HEK293T (cell line): ENCODE measurements at regions not wholly inside any gene's neighbourhood (a gene's known extent, or its start where the extent isn't known, plus 50 kb on each side); places are given as distances from the start of the nearest gene placed in this dataset.

Experiments used
- CTCF ChIA-PET: fragments of 350-600 bp; formaldehyde crosslinking; extraction: SDS; loops from one replicate; lab custom pipeline; 2021; ENCODE audit warnings: antibody characterized with exemption, inconsistent platforms; lab: Yijun Ruan, JAX
- POLR2A ChIA-PET: fragments of 350-600 bp; formaldehyde crosslinking; extraction: SDS; loops from one replicate; lab custom pipeline; 2020; ENCODE audit warnings: antibody characterized with exemption, inconsistent platforms; lab: Yijun Ruan, JAX
- DNase-seq: peaks from one replicate; pipeline ENCODE4 v3.0.0; 2012; ENCODE audit warnings: mixed read lengths; ENCODE audit errors: extremely low spot score
- ARNT ChIP-seq: fragments of 450-650 bp; IDR thresholded peaks from 2 replicates; pipeline ENCODE4 v1.6.1; 2017; ENCODE audit warnings: mild to moderate bottlenecking
- BHLHE40 ChIP-seq: fragments of 450-650 bp; IDR thresholded peaks from 2 replicates; pipeline ENCODE4 v1.6.1; 2016; ENCODE audit warnings: mild to moderate bottlenecking, moderate library complexity, borderline replicate concordance
- CTBP1 ChIP-seq: fragments of 450-650 bp; IDR thresholded peaks from 2 replicates; pipeline ENCODE4 v1.6.1; 2016; ENCODE audit warnings: borderline replicate concordance
- ELF4 ChIP-seq: fragments of 450-650 bp; IDR thresholded peaks from 2 replicates; pipeline ENCODE4 v1.6.1; 2017; ENCODE audit warnings: antibody characterized with exemption
- FOXA1 ChIP-seq: fragments of 450-650 bp; IDR thresholded peaks from 2 replicates; pipeline ENCODE4 v1.6.1; 2016; ENCODE audit warnings: mild to moderate bottlenecking
- FOXK2 ChIP-seq: fragments of 450-650 bp; IDR thresholded peaks from 2 replicates; pipeline ENCODE4 v1.6.1; 2016; ENCODE audit warnings: mild to moderate bottlenecking
- FOXM1 ChIP-seq: fragments of 450-650 bp; IDR thresholded peaks from 2 replicates; pipeline ENCODE4 v1.6.1; 2017; ENCODE audit warnings: mild to moderate bottlenecking, borderline replicate concordance
- HDGF ChIP-seq: fragments of 450-650 bp; IDR thresholded peaks from 2 replicates; pipeline ENCODE4 v1.6.1; 2017; ENCODE audit warnings: antibody characterized with exemption, borderline replicate concordance
- L3MBTL2 ChIP-seq: fragments of 450-650 bp; conservative IDR thresholded peaks from 2 replicates; pipeline ENCODE4 v1.6.1; 2016; ENCODE audit warnings: mild to moderate bottlenecking
- LEF1 ChIP-seq: fragments of 450-650 bp; IDR thresholded peaks from 2 replicates; pipeline ENCODE4 v1.6.1; 2017; ENCODE audit warnings: mild to moderate bottlenecking, borderline replicate concordance
- NFRKB ChIP-seq: fragments of 450-650 bp; IDR thresholded peaks from 2 replicates; pipeline ENCODE4 v1.6.1; 2016; ENCODE audit warnings: mild to moderate bottlenecking, moderate library complexity
- PKNOX1 ChIP-seq: fragments of 450-650 bp; IDR thresholded peaks from 2 replicates; pipeline ENCODE4 v1.6.1; 2016
- SP1 ChIP-seq: fragments of 450-650 bp; IDR thresholded peaks from 2 replicates; pipeline ENCODE4 v1.6.1; 2017
- SUZ12 ChIP-seq: fragments of 450-650 bp; IDR thresholded peaks from 2 replicates; pipeline ENCODE4 v1.6.1; 2016; ENCODE audit warnings: mild to moderate bottlenecking
- TARDBP ChIP-seq: fragments of 450-650 bp; IDR thresholded peaks from 2 replicates; pipeline ENCODE4 v1.6.1; 2016
- ZNF384 ChIP-seq: fragments of 450-650 bp; IDR thresholded peaks from 2 replicates; pipeline ENCODE4 v1.6.1; 2016

GRCh38 chr3:168517249-168518071 is 421.7 kb upstream of the GOLIM4 start:
- ChIA-PET POLR2A (no interaction called here), CTCF (no interaction called here)
- DNase-seq = no peak
- no peak for TF ChIP-seq HDGF
- no peak for TF ChIP-seq L3MBTL2
- TF ChIP-seq FOXM1 = no peak
- no peak for TF ChIP-seq ZNF384
- no peak for TF ChIP-seq NFRKB
- TF ChIP-seq SUZ12 = no peak
- TF ChIP-seq PKNOX1 = no peak
- no peak for TF ChIP-seq SP1
- no peak for TF ChIP-seq FOXA1
- TF ChIP-seq CTBP1 = no peak
- TF ChIP-seq ARNT = no peak
- no peak for TF ChIP-seq LEF1
- no peak for TF ChIP-seq ELF4
- TF ChIP-seq FOXK2 = no peak
- TF ChIP-seq TARDBP = no peak
- TF ChIP-seq BHLHE40 = no peak

DNA sequence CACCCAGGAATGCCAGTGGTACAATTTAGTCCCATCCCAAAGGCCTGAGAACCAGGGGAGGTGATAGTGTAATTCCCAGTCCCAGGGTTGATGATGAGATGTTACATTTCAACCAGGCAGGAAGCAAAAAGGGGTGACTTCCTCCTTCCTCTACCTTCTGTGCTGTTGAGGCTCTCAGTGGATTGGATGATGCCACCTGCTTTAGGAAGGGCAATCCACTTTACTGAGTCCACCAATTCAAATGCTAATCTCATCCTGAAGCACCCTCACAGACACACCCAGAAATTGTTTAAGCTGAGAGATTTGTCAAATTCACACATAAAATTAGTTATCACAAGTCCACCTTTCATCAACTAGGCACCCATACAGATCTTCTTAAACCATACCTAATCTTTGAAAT is 418.5 kb upstream of the GOLIM4 start:
- ChIA-PET POLR2A (no interaction called here), CTCF (no interaction called here)
- TF ChIP-seq HDGF (no peak), PKNOX1 (no peak)
- no peak for DNase-seq

DNA sequence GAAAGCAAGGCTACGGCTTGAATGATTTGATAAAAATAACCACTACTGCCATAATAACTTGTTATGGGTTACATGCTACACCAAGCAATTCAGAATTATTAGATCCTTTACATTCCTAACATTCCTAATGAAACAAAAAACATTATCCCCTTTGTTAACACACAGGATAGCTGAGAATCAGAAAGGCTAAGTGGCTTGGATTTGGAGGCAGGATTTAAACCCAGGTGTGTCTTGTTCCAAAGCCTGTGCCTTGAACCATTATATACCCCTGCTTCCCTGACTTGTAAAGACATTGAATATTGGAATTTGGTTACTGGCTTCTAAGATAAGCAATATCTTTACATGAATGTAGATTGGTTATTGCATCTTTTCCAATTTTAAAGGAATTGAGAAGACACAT is 417.1 kb upstream of the GOLIM4 start:
- CTCF ChIA-PET = no interaction called here
- POLR2A ChIA-PET = no interaction called here
- DNase-seq = no peak
- no peak for TF ChIP-seq SP1
- TF ChIP-seq BHLHE40 = no peak

GRCh38 chr3:168511428-168512014 is 415.8 kb upstream of the GOLIM4 start:
- ChIA-PET POLR2A (no interaction called here), CTCF (interaction anchor here (0.7 to 1.0 kb wide), 2 partner anchors 10 to 20 kb away, joined by 3 to 4 read pairs; no protein-coding TSS in a partner anchor)
- no peak for TF ChIP-seq SUZ12
- TF ChIP-seq PKNOX1 = no peak
- TF ChIP-seq FOXA1 = no peak
- no peak for TF ChIP-seq BHLHE40
- TF ChIP-seq TARDBP = no peak
- TF ChIP-seq SP1 = no peak
- TF ChIP-seq ARNT = no peak
- no peak for TF ChIP-seq CTBP1
- peak; percentile 18 for DNase-seq

DNA sequence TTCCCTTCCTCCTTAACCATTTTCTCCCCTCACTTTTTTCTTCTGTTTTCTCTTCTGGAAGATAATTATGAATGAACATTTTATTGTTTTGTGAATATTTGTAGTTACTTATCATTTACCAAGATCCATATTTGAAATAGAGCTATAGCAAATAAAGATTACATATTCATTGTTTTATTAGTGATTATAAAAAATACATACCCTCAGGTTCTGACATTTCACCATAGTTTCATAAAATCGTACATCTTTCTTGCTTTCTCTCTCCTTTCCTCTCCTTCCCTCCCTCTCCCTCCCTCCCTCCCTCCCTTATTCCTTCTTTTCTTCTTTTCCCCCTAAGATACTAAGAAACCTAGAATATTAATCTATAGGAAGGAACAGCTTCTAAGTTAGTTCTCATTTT is 410.9 kb upstream of the GOLIM4 start:
- DNase-seq = no peak
- POLR2A ChIA-PET = no interaction called here
- CTCF ChIA-PET = interaction anchor here (1.2 kb wide), 1 partner anchor 340 kb away, joined by 3 read pairs; no protein-coding TSS in a partner anchor
- TF ChIP-seq FOXM1 = no peak
- TF ChIP-seq CTBP1 = no peak
- no peak for TF ChIP-seq FOXK2
- no peak for TF ChIP-seq TARDBP
- no peak for TF ChIP-seq LEF1
- no peak for TF ChIP-seq BHLHE40
- no peak for TF ChIP-seq FOXA1
- TF ChIP-seq SP1 = no peak
- no peak for TF ChIP-seq L3MBTL2
- no peak for TF ChIP-seq SUZ12
- no peak for TF ChIP-seq ELF4
- TF ChIP-seq HDGF = no peak
- TF ChIP-seq NFRKB = no peak
- no peak for TF ChIP-seq ARNT
- TF ChIP-seq ZNF384 = no peak
- TF ChIP-seq PKNOX1 = no peak

- ChIA-PET CTCF (no interaction called here), POLR2A (no interaction called here)
- no peak for DNase-seq
- TF ChIP-seq L3MBTL2 (no peak), SP1 (no peak), BHLHE40 (no peak), SUZ12 (no peak), FOXK2 (no peak), CTBP1 (no peak), ARNT (no peak), TARDBP (no peak), ELF4 (no peak)
Observed at GRCh38 chr3:168501570-168501969, 405.8 kb upstream of the GOLIM4 start.
